ENCODE measurements at regions not wholly inside any gene's neighbourhood (a gene's known extent, or its start where the extent isn't known, plus 50 kb on each side); places are given as distances from the start of the nearest gene placed in this dataset.

DNA sequence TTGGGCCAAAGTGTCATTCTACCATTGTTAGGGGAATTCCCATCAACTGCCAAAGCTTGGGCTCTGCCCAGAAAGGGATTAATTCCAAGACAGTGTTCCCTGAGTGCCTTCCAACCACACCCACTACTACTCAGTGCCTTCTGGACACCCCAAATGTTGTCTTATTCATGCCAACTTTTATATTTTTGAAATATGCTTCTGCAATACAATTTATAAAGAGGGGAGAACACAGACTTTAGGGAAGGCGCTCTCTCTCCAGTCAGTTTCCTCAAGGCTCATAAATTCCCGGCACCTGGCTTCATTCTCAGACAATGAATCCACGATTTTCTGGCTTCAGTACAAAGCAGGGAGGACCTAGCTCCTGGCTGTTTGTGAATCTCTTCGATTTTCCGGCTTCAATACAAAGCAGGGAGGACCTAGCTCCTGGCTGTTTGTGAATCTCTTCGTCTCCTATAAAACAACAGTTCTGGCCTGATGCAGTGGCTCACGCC, 120.1 kb upstream of the MYO10 start:
- Mint-ChIP-seq H3K4me3 (no peak overlapping the region), H3K27ac (peak overlapping the region; percentile 70; the same call in 1 of the 2 replicates)

More for the DNA sequence above, 120.1 kb upstream of the MYO10 start:
- peaks cover 9% of the 10 kb centered on the region for H3K27me3 Mint-ChIP-seq (ENCODE audit: insufficient read depth, low read depth, poor library complexity)
- ATAC-seq (peak; percentile 83), DNase-seq (ENCODE audit: low spot score) (peak; percentile 43)
- Histone ChIP-seq H3F3A (replicated peaks; ENCODE audit: low read depth) (no peaks in the 10 kb centered on the region), H4K20me1 (replicated peaks; ENCODE audit: insufficient read depth) (no peaks in the 10 kb centered on the region), H3K4me2 (no peak overlapping the region), H2AFZ (peak overlapping the region; percentile 1; the same call in 1 of the 2 replicates), H3K79me2 (replicated peaks; ENCODE audit: insufficient read depth) (no peaks in the 10 kb centered on the region), H3K4me3 (no peak overlapping the region), H3K36me3 (ENCODE audit: insufficient read depth) (no peaks in the 10 kb centered on the region), H3K9me2 (ENCODE audit: insufficient read depth) (no peaks in the 10 kb centered on the region), H3K4me1 (ENCODE audit: insufficient read depth) (no peaks in the 10 kb centered on the region), H3K27me3 (ENCODE audit: insufficient read depth) (no peaks in the 10 kb centered on the region), H3K27ac (ENCODE audit: low read depth) (no peak overlapping the region)
- H3K9me3 Mint-ChIP-seq: no peaks in the 10 kb centered on the region; the same call in 2 of the 3 replicates
- TF ChIP-seq JUNB (IDR thresholded peaks at IDR 0.05; ENCODE audit: unreplicated experiment) (no peak), POLR2AphosphoS5 (IDR thresholded peaks at IDR 0.05; ENCODE audit: low read depth) (no peak), EZH2 (IDR thresholded peaks at IDR 0.05; ENCODE audit: low read depth, unreplicated experiment) (no peak), EZH2phosphoT487 (IDR thresholded peaks at IDR 0.05; ENCODE audit: unreplicated experiment) (no peak), CREB1 (CRISPR knock-in tag; IDR thresholded peaks at IDR 0.05; ENCODE audit: low read depth) (no peak), ZNF331 (CRISPR knock-in tag; IDR thresholded peaks at IDR 0.05; ENCODE audit: low read depth) (no peak), ZNF114 (CRISPR knock-in tag; IDR thresholded peaks at IDR 0.05) (no peak), STAT1 (IDR thresholded peaks at IDR 0.05; ENCODE audit: unreplicated experiment) (no peak), NANOG (IDR thresholded peaks at IDR 0.05; ENCODE audit: borderline replicate concordance) (no peak)
- TF ChIP-seq, protein P1, sequence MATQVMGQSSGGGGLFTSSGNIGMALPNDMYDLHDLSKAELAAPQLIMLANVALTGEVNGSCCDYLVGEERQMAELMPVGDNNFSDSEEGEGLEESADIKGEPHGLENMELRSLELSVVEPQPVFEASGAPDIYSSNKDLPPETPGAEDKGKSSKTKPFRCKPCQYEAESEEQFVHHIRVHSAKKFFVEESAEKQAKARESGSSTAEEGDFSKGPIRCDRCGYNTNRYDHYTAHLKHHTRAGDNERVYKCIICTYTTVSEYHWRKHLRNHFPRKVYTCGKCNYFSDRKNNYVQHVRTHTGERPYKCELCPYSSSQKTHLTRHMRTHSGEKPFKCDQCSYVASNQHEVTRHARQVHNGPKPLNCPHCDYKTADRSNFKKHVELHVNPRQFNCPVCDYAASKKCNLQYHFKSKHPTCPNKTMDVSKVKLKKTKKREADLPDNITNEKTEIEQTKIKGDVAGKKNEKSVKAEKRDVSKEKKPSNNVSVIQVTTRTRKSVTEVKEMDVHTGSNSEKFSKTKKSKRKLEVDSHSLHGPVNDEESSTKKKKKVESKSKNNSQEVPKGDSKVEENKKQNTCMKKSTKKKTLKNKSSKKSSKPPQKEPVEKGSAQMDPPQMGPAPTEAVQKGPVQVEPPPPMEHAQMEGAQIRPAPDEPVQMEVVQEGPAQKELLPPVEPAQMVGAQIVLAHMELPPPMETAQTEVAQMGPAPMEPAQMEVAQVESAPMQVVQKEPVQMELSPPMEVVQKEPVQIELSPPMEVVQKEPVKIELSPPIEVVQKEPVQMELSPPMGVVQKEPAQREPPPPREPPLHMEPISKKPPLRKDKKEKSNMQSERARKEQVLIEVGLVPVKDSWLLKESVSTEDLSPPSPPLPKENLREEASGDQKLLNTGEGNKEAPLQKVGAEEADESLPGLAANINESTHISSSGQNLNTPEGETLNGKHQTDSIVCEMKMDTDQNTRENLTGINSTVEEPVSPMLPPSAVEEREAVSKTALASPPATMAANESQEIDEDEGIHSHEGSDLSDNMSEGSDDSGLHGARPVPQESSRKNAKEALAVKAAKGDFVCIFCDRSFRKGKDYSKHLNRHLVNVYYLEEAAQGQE (IDR thresholded peaks at IDR 0.05; ENCODE audit: unreplicated experiment): no peak
- TF ChIP-seq, protein P2, sequence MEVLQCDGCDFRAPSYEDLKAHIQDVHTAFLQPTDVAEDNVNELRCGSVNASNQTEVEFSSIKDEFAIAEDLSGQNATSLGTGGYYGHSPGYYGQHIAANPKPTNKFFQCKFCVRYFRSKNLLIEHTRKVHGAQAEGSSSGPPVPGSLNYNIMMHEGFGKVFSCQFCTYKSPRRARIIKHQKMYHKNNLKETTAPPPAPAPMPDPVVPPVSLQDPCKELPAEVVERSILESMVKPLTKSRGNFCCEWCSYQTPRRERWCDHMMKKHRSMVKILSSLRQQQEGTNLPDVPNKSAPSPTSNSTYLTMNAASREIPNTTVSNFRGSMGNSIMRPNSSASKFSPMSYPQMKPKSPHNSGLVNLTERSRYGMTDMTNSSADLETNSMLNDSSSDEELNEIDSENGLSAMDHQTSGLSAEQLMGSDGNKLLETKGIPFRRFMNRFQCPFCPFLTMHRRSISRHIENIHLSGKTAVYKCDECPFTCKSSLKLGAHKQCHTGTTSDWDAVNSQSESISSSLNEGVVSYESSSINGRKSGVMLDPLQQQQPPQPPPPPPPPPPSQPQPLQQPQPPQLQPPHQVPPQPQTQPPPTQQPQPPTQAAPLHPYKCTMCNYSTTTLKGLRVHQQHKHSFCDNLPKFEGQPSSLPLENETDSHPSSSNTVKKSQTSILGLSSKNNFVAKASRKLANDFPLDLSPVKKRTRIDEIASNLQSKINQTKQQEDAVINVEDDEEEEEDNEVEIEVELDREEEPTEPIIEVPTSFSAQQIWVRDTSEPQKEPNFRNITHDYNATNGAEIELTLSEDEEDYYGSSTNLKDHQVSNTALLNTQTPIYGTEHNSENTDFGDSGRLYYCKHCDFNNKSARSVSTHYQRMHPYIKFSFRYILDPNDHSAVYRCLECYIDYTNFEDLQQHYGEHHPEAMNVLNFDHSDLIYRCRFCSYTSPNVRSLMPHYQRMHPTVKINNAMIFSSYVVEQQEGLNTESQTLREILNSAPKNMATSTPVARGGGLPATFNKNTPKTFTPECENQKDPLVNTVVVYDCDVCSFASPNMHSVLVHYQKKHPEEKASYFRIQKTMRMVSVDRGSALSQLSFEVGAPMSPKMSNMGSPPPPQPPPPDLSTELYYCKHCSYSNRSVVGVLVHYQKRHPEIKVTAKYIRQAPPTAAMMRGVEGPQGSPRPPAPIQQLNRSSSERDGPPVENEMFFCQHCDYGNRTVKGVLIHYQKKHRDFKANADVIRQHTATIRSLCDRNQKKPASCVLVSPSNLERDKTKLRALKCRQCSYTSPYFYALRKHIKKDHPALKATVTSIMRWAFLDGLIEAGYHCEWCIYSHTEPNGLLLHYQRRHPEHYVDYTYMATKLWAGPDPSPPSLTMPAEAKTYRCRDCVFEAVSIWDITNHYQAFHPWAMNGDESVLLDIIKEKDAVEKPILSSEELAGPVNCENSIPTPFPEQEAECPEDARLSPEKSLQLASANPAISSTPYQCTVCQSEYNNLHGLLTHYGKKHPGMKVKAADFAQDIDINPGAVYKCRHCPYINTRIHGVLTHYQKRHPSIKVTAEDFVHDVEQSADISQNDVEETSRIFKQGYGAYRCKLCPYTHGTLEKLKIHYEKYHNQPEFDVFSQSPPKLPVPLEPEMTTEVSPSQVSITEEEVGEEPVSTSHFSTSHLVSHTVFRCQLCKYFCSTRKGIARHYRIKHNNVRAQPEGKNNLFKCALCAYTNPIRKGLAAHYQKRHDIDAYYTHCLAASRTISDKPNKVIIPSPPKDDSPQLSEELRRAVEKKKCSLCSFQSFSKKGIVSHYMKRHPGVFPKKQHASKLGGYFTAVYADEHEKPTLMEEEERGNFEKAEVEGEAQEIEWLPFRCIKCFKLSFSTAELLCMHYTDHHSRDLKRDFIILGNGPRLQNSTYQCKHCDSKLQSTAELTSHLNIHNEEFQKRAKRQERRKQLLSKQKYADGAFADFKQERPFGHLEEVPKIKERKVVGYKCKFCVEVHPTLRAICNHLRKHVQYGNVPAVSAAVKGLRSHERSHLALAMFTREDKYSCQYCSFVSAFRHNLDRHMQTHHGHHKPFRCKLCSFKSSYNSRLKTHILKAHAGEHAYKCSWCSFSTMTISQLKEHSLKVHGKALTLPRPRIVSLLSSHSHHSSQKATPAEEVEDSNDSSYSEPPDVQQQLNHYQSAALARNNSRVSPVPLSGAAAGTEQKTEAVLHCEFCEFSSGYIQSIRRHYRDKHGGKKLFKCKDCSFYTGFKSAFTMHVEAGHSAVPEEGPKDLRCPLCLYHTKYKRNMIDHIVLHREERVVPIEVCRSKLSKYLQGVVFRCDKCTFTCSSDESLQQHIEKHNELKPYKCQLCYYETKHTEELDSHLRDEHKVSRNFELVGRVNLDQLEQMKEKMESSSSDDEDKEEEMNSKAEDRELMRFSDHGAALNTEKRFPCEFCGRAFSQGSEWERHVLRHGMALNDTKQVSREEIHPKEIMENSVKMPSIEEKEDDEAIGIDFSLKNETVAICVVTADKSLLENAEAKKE (CRISPR knock-in tag; IDR thresholded peaks at IDR 0.05): no peak
- TF ChIP-seq, protein P3, sequence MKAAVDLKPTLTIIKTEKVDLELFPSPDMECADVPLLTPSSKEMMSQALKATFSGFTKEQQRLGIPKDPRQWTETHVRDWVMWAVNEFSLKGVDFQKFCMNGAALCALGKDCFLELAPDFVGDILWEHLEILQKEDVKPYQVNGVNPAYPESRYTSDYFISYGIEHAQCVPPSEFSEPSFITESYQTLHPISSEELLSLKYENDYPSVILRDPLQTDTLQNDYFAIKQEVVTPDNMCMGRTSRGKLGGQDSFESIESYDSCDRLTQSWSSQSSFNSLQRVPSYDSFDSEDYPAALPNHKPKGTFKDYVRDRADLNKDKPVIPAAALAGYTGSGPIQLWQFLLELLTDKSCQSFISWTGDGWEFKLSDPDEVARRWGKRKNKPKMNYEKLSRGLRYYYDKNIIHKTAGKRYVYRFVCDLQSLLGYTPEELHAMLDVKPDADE (IDR thresholded peaks at IDR 0.05): no peak
- TF ChIP-seq, protein P4, sequence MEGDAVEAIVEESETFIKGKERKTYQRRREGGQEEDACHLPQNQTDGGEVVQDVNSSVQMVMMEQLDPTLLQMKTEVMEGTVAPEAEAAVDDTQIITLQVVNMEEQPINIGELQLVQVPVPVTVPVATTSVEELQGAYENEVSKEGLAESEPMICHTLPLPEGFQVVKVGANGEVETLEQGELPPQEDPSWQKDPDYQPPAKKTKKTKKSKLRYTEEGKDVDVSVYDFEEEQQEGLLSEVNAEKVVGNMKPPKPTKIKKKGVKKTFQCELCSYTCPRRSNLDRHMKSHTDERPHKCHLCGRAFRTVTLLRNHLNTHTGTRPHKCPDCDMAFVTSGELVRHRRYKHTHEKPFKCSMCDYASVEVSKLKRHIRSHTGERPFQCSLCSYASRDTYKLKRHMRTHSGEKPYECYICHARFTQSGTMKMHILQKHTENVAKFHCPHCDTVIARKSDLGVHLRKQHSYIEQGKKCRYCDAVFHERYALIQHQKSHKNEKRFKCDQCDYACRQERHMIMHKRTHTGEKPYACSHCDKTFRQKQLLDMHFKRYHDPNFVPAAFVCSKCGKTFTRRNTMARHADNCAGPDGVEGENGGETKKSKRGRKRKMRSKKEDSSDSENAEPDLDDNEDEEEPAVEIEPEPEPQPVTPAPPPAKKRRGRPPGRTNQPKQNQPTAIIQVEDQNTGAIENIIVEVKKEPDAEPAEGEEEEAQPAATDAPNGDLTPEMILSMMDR (conservative IDR thresholded peaks at IDR 0.05; ENCODE audit: low read depth in 2 of 2): no peak
- H3K36me3 Mint-ChIP-seq (ENCODE audit: low read depth): no peaks in the 10 kb centered on the region
- peaks cover 13% of the 10 kb centered on the region; the same call in 2 of the 3 replicates for H3K4me1 Mint-ChIP-seq
